GM23338 (cell line): ENCODE measurements at regions not wholly inside any gene's neighbourhood (a gene's known extent, or its start where the extent isn't known, plus 50 kb on each side); places are given as distances from the start of the nearest gene placed in this dataset.

Source experiments
- CREB1 ChIP-seq: fragments of 250-450 bp; sonication (Bioruptor Pico); IDR thresholded peaks from 2 replicates; pipeline ENCODE4 v1.5.0; 2020; ENCODE audit warnings: low read depth, mild to moderate bottlenecking, moderate library complexity
- CTCF ChIP-seq, 2 experiments: fragments of 200-600 bp in 1 of 2; sonication (generic) in 1 of 2; conservative IDR thresholded peaks; 2 replicates each; pipeline versions ENCODE4 v1.5.1 to v1.6.1; 2016 to 2017; ENCODE audit warnings: antibody characterized with exemption in 2 of 2, low read depth in 2 of 2, mild to moderate bottlenecking in 2 of 2, moderate library complexity in 1 of 2
- ETS1 ChIP-seq: IDR thresholded peaks from 2 replicates; pipeline ENCODE4 v1.6.1; 2016; ENCODE audit warnings: antibody characterized with exemption
- EZH2 ChIP-seq: fragments of 200-600 bp; sonication (generic); IDR thresholded peaks from one replicate; pipeline ENCODE4 v1.8.0; 2017; ENCODE audit warnings: antibody characterized with exemption, mild to moderate bottlenecking, low read depth; ENCODE audit not compliant: unreplicated experiment
- EZH2phosphoT487 ChIP-seq: fragments of 200-600 bp; sonication (generic); IDR thresholded peaks from one replicate; pipeline ENCODE4 v1.8.1; 2018; ENCODE audit warnings: antibody characterized with exemption; ENCODE audit not compliant: unreplicated experiment
- JUNB ChIP-seq: IDR thresholded peaks from one replicate; pipeline ENCODE4 v1.6.1; 2016; ENCODE audit warnings: antibody characterized with exemption; ENCODE audit not compliant: unreplicated experiment
- NANOG ChIP-seq: IDR thresholded peaks from 2 replicates; pipeline ENCODE4 v1.6.1; 2016; ENCODE audit warnings: antibody characterized with exemption, borderline replicate concordance
- POLR2AphosphoS5 ChIP-seq: IDR thresholded peaks from 2 replicates; pipeline ENCODE4 v1.6.1; 2016; ENCODE audit warnings: antibody characterized with exemption, low read depth
- REST ChIP-seq: IDR thresholded peaks from one replicate; pipeline ENCODE4 v1.6.1; 2018; ENCODE audit warnings: antibody characterized with exemption; ENCODE audit not compliant: unreplicated experiment
- STAT1 ChIP-seq: IDR thresholded peaks from one replicate; pipeline ENCODE4 v1.6.1; 2016; ENCODE audit warnings: antibody characterized with exemption; ENCODE audit not compliant: unreplicated experiment
- ZNF114 ChIP-seq: fragments of 250-450 bp; sonication (Bioruptor Pico); IDR thresholded peaks from 2 replicates; pipeline ENCODE4 v1.5.0; 2020; ENCODE audit warnings: mild to moderate bottlenecking, moderate library complexity
- ZNF331 ChIP-seq: fragments of 250-450 bp; sonication (Bioruptor Pico); IDR thresholded peaks from 2 replicates; pipeline ENCODE4 v1.5.0; 2020; ENCODE audit warnings: low read depth, mild to moderate bottlenecking, moderate library complexity

GRCh38 chr4:30856795-30857564 lies 136.8 kb downstream of the PCDH7 start:
- TF ChIP-seq ETS1 (no peak), CTCF (conservative IDR thresholded peaks at IDR 0.05; ENCODE audit: low read depth in 2 of 2) (no peak), EZH2 (no peak), EZH2phosphoT487 (no peak), POLR2AphosphoS5 (no peak), REST (no peak), ZNF114 (no peak), STAT1 (no peak), CREB1 (CRISPR knock-in tag) (no peak), JUNB (no peak), NANOG (no peak), ZNF331 (no peak)
